Embryonic facial prominence (tissue), 1 donor: ENCODE measurements at regions not wholly inside any gene's neighbourhood (a gene's known extent, or its start where the extent isn't known, plus 50 kb on each side); places are given as distances from the start of the nearest gene placed in this dataset.

Experiments
- DNase-seq: peaks from one replicate; pipeline ENCODE4 v3.0.0-alpha.2; 2016; ENCODE audit errors: extremely low spot score

DNA sequence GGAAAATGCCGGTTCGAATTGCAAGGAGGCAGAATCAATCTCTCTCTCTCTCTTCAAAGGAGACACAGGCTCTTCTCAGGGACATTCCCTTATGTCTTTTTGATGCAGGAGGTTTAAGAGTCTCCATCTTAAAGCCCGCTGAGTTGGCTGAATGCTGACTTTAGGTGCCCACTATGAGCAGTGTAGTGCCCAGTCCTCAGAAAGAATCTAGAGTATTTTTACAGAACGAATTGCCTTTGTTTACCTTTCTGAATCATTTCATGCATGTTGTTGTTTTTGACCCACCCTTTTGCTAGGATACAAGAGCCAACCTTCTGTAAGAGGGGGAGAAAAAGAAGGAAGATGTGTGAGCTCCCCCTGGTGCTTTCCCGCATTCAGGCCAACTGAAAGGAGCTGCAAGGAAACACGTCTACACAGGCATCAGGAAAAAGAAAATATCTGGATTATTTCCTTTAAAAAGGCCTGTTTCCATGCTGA, 193.5 kb upstream of the TCF4 start:
- no peak for DNase-seq

DNA sequence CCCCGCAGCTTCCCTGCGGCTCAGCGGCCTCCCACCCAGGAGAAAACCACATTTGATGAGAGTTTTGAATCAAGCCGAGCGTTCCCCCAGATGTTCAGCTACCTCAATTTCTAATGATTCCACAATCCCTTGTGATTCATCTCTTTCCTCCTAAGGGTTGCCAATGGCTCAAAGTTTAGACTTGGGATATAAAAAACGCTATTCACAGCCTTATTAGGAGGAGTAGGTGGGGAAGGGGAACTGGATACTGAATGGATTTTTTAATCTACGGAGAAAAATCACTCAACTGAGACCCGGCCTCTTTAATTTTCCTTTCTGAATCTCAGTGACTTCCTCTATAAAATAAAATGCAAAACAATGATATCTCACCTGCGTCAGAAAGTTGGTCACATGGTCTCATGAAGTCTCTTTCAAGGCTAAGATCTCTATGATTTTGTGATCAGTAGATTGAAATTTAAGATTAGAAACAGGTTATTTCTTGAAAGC, 192.6 kb upstream of the TCF4 start:
- no peak for DNase-seq

DNA sequence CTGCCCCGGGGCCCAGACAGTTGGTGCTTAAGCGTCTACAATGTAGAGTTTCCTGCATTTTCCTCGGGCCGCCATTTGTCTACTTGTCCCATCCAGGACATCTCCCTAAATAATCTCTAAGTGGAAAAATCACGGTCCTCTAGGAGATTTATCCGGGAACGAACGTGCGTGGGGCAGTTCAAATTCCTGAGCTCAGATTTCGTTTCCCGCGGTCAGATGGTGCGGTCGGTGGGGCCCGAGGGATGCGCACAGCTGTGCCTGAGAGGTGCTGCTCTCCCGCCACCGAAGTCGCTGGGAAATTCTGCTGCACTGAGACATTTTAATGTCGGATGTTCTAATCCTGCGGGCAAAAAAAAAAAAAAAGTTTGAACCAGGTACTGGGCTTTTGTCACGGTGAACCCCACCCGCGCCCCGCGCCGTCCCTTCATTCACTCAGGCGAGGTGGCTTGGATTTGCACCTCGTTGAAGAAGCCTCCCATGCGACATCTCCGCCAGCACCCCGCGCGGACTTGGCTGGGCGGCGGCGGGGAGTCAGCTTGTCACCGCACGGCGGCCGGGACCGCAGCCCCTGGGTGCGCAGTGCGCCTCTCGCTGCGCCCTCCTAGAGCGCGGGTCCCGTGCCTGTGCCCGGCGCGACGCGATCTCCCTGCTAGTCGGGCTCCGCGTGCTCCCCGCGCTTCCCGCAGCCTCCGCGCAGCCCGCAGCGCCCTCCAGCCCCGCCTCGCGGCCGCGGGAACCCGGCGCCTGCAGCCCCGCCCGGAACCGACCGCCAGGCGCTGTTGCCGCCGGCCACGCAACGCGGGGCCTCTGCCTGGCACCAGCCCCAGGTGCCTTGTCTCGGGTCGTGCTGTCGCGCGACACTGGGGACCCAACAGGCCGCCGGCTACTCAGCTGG, 191.9 kb upstream of the TCF4 start:
- no peak for DNase-seq

DNA sequence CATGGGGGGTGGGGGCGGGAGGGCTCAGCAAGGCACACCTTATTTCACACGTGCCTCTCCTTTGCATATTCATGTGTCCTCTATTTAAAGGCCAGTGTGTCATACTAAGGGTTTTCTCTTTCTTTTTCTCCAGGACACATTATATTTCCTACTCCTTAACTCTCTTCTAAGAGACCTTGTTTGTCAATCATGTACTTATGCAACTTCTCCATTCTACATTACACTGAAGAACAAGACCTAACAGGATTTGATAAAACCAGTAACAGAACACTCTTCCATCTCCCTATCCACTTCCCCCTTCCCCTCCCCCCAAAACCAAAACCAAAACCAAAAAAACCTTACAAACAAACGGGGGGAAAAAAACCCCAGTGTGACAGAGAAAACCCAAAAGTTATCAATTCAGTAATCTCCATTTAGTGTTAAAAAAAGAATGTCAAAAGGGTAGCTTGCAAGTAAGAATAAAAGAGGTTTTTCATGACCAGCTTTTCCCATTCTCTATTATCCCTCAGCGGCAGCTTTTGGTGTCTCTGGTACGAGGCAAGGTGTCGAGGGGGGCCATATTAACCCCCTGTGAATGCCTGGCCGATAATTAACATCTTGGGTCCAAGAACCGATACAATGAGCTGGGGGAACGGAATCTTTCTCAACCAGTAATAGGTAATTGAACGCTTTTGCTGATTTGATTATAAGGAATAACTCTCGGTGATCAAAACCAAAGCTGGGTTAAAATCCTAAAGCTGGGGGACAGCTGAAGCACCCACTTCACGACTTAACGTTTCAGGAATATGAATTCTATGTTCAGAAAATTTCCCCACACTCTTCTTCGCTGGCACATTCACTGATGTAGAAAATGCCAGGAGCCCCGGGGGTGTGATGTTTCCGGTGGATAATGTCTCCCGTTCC, 191.0 kb upstream of the TCF4 start:
- DNase-seq = no peak

DNA sequence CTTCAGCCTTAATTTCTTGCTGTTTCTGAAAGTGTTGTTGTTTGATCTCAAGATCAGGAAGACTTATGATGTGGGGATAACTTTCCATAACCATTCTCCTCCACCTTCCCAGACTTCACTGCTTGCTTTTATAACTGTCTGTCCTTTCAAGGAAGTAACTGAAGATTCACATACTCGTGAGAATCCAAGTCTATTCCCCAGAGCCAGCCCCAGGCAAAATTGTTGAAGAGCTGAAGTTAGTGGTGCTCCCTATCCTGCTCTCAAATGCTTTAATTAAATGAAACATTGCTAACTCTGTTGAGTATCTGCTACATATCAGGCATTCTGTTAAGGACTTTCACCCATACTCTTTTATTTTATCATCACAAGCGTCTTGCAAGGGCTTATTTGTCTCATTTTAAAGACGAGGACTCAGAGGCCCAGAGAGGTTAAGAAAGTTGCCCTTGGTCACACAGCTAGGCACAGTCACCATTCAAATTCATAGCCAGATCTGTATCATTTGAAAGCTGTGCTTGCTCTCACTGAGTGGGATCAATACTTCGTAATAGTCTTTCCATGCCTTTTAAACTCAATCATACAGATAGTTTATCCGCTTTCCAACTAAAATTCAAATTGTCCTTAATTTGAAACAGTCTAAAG, 189.8 kb upstream of the TCF4 start:
- no peak for DNase-seq

DNA sequence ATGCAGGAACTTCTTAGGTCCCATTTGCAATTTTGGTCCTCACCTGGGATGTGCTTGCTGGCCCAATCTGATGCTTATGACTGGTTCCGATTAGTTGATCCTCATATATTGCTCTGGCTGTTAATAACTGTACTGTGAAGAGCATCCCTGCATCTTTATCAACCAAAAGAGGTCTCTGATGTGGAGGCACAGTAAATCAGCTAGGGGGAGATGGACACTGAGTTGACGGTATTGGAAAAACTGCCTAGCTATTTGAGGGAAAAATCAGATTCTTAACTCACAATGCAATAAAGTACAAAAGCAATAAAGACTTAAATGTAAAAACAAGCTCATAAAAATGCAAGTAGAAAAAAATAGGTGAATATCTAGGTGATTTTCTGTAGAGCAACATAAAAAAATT, 188.0 kb upstream of the TCF4 start:
- no peak for DNase-seq

DNA sequence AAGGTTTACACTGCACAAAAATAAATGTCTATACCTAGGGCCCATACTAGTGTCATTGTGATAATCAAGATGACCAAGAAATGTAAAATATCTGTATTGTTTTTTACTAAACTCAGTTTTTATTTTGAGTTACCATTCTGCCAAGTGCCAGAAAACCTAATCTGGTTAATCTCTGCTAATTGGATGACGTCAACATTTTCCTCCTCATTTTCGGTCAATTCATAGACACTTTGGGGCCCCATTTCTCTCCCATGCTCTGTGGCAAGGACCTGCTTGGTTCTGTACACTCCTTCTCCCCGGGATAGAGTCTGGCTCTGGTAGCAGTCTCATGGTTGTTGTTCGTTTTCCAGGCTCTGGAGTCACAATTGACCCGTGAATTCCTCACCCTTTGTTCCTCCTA, 186.5 kb upstream of the TCF4 start:
- DNase-seq = no peak

DNA sequence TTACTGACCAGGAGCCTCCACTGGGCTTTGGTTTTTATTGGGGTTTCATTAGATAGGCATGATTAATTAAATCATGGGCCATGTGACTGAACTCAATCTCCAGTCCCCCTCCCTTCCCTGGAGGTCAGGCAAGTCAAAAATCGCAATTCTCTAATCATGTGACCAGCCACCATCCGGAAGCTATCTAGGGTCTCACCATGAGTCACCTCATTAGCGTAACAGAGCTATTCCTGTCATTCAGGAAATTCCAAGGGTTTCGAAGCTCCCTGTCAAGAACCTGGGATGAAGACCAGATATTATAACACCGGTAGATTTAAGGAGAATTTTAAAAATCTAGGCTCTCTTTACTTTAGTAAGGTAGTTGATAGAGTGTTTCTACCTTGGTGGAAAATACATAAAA, 180.3 kb upstream of the TCF4 start:
- no peak for DNase-seq

DNA sequence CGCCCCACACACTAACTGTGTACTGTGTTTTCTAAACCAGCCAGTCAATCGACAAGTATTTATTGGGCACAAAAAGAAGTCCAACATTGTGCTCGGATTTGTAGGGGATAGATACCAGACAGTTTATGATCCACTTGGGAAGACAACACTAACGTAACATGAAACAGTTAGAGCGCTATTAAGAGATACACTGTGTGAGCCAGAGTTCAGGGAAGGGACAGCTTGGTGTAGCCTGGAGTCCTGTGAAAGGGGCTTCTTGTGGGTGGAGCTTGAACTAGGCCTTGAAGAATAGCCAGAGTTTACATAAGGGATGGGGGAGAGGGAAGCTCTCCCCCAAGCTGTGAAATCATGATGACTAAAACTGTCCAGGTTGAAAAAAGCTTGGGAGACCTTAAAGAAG, 176.4 kb upstream of the TCF4 start:
- DNase-seq = no peak

DNA sequence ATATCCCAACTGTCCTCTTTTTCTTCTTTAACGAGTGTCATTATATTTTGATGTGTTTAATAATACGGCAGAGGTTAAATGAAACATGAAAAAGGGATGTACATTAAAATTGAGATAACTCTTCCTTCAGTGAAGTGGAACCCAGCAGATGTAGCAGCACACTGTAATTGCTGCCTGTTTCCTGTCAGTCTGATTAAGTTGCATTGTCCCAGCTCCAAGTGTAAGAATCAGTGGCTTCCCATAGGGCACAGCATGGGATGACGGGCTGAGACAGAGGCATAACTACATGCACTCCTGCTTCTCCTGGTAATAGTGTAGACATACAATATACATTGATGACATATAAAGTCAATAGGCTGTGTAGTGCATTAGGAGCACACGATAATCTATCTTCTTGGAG, 175.8 kb upstream of the TCF4 start:
- DNase-seq = no peak

DNA sequence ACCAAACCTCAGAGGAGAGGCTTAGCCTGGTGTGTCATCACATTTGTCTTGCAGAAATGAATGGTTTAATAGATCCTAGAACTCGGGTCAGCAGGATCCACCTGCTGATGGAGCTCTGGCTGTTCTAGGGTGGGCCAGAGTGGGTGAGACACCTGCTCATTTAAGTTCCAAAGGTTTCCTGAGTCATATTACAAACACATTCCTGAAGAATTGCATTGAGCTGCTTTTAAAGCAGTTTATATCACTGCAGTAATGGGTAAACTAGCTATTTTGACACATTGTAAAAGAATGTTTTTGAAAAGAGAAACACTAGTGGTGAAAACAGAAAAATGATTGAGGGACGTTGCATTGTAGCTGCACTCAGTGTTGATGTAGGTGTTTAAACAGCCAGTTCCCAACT, 175.3 kb upstream of the TCF4 start:
- no peak for DNase-seq

DNA sequence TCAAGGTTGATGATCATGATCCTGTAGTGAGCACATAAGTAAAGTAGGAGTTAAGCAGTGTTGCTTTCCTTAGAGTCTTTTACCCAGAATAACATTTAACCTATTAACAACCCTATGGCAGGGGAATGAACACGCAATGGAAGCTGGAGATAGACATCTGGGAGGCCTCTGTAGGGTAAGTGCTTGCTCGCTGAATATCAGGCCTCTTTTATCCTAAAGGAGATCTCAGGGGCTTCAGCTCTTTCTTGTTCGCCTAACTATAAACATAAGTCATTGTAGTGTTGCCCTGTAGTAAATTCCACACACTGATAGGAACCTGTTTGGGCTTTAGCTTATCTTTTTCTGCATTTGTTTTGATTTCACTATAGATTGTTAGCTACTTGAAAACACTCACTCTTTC, 174.4 kb upstream of the TCF4 start:
- no peak for DNase-seq

DNA sequence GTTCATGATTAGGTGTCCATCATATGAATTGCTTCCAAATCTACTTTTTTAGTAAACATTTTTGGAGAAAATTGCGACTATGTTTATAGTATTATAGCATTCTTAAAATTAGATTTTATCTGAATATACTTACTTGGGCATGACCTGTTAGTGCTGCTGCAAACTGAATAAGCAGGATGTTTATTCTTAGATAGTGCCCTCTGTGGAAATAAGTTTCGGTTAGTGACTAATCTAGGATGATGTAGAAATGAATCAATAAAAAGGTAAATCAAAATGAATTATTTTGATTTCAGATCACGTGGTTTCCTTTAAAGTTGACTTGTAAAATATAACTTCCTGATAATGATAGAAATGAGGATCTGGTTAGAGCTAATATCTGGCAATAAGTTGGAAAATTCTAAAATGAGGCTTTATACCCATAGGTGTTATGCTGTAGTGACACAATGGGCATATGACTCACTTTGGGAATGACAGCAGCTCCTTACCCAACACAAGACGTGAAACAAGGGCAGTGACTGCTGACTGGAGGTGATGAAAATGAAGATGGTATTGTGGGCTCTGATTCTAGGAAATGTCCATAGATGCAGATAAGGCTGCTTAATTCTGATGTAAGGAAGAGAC, 165.8 kb upstream of the TCF4 start:
- no peak for DNase-seq

DNA sequence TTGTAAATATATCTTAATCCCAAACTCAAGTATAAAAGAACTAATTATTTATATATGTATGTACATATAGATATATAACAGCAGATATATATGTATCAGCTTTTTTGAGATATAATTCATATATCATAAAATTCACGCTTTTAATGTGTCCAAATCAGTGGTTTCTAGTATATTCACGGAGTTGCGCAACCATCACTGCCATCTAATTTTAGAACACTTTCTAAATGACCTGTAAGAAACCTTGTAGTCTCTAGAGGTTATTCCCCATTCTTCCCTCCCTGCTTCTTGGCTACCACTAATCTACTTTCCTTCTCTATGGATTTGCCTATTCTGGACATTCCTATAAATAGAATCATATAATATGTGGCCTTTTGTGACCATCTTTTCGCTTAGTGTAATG, 163.5 kb upstream of the TCF4 start:
- no peak for DNase-seq

DNA sequence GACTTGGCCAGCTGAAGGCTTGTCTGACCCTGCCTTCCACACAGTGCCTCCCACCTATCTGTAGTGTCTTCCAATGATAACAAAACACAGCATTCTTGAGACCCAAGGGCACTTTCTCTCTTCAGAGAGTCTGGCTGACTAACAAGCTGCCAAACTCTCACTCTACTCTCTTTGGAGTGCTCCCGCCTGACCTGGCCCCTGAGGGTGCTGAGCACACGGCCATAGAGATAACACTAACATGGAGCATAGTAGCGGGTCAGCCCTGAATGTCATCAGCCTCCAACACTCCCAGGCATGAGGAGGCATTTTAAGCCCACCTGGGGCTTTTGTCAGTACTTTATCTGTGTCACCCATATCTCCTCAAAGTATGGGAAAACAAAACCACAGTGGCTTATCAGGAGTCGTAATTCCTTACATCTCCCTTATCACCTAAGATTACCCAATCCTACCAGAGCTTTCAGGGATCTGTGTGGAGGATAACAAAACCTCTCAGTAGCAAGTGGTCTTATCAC, 160.3 kb upstream of the TCF4 start:
- no peak for DNase-seq

DNA sequence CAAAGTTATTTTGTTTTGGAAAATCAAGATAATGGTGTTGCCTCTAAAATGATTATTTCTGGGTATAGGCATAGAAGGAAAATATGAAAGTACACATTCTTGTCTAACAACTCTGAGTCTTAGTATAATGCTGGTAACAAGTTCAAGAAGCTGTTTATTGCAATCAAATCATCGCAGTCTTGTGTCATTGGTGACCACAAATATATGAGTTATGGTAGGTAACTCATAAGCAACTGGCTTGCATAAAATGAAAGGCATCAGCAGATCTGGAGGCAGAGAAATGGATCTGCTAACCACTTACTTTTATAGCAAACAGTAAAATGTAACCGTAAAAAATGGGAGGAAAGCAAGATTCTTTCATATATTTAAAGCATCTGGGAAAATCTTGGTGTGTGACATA, 156.2 kb upstream of the TCF4 start:
- no peak for DNase-seq

DNA sequence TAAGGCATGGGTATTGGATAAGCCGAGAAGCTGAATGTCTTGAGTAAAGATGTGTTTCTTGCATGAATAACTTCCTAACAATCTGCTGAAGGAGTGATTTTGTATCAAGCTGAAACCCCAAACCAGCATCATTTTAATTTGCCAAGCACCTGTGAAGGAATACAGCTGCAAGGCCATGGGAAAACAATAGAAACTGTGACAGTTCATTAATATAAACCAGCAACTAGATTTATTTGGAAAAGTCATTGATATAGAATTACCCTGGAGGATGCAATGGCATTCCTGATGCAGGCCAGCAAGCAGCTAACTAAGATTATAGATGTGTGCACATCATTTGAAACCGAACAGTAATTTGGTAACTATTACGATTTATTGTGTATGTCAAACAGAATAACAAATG, 155.7 kb upstream of the TCF4 start:
- no peak for DNase-seq

DNA sequence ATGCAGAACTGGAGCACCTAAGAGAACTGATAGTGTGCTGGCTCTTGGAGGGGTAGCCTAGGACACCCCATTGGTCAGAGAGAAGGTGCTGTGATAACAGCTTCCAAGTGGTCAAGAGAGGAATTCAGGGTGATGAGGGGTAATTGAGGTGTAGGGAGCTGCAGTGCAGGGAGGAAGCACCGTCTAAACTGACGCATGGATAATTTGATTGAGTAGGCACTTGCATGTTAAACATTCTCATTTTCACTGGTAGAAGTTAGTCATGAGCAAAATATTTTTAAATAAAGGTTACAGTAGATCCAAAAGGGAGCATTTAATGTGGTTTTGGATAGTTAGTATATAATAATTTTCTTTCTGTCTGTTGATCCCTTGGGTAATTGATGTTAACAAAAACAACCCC, 155.1 kb upstream of the TCF4 start:
- no peak for DNase-seq

DNA sequence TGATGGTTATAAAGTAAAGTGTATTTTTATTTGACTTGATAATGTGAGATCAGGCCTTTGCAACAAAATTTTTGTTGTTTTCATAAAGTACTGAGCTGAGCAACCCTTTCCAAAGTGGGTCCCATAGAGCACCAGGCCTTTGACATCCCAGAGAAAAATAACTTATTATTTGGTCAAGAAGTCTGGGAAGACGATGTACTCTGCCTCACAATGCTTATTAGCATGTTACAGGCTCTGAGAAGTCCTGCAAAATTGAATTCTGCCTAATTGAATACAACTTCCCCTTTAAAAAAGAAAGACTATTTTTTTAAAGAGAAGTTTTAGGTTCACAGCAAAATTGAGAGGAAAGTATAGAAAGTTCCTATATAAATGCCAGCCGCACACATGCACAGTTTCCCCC, 151.5 kb upstream of the TCF4 start:
- DNase-seq = no peak

DNA sequence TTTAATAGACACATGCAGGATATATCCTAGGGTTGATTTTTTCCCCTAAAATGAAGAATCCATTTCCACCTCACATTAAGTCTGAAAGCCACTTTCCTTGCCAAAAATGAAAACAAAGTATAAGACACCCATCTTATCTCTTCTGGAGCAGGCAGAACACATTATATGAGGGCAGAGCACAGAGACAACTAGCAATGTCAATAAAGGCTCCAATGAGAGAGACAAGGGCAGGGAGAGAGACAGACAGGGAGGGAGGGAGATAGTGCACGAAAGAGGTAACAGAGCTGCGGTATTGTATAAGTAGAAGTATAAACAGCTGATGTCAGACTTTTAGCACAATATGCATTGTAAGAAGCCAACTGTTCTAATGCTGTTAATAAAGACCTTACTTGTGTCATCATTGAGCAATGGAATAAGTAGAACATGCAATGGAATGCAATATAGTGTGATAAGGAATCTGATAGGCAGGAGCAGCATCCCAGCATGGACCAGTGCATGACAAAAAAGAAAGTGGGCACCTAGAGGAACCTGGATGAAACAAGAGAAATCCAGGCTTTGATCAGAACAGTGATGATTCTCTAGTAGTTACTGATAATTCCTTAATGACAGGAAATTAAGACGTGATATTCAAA, 150.6 kb upstream of the TCF4 start:
- DNase-seq = no peak
